HepG2 (cell line): ENCODE measurements at regions not wholly inside any gene's neighbourhood (a gene's known extent, or its start where the extent isn't known, plus 50 kb on each side); places are given as distances from the start of the nearest gene placed in this dataset.

Experiments
- ATAC-seq: fragments of 200-7000 bp; cut with Tn5 transposase; 3 replicates; pipeline ENCODE4 v1.9.1; 2020; ENCODE audit warnings: mild to moderate bottlenecking, moderate library complexity
- BruUV-seq: library from RNA; stranded (reverse); fragments of 400-500 nt; replicated peaks from 2 replicates; lab custom pipeline; 2021; lab: Mats Ljungman, UMichigan
- CTCF ChIA-PET: fragments of 300-600 bp; formaldehyde crosslinking; extraction: SDS; loops from one replicate; lab custom pipeline; 2021; ENCODE audit warnings: low total read pairs, inconsistent platforms, low intra/inter-chr PET ratio; lab: Yijun Ruan, JAX
- POLR2A ChIA-PET: fragments of 350-600 bp; sonication (Branson Sonifier 250); formaldehyde crosslinking; loops from one replicate; lab custom pipeline; 2020; ENCODE audit warnings: antibody characterized with exemption, inconsistent platforms; lab: Yijun Ruan, JAX
- DNase-seq: peaks from one replicate; pipeline ENCODE4 v3.0.0-alpha.2; 2015; ENCODE audit warnings: low spot score
- FAIRE-seq: peaks from 3 replicates; lab custom pipeline; 2011; peaks lifted over from hg19 to GRCh38; lab: Jason Lieb, UNC
- H2AFZ ChIP-seq: one replicate; pipeline ENCODE4 v1.6.1; 2011; ENCODE audit warnings: low read length, inconsistent platforms
- H3K27ac ChIP-seq: fragments of 300-600 bp; 3 replicates; pipeline ENCODE4 v1.8.0; 2011; ENCODE audit warnings: mixed run types, mild to moderate bottlenecking, mixed read lengths, low read length, inconsistent platforms; ENCODE audit not compliant: insufficient read depth; ENCODE audit errors: extremely low read length
- H3K27me3 ChIP-seq, 2 experiments: fragments of 200-600 bp in 1 of 2; 2 replicates in 1 of 2; 3 replicates in 1 of 2; pipeline versions ENCODE4 v1.6.0 to v1.8.0; 2011; ENCODE audit warnings: low read length in 2 of 2, mild to moderate bottlenecking in 2 of 2, moderate library complexity in 2 of 2, inconsistent platforms in 1 of 2; ENCODE audit not compliant: insufficient read depth in 2 of 2, control insufficient read depth in 1 of 2
- H3K36me3 ChIP-seq, 2 experiments: fragments of 200-600 bp in 1 of 2; replicated peaks in 1 of 2; 2 replicates in 1 of 2; 3 replicates in 1 of 2; pipeline versions ENCODE4 v1.5.1 to v1.8.0; 2011; ENCODE audit warnings: low read length in 2 of 2, inconsistent platforms in 1 of 2; ENCODE audit not compliant: insufficient read depth in 2 of 2, control insufficient read depth in 1 of 2
- H3K4me1 ChIP-seq: 2 replicates; pipeline ENCODE4 v1.5.1; 2012; ENCODE audit warnings: low read length, inconsistent platforms; ENCODE audit not compliant: insufficient read depth
- H3K4me2 ChIP-seq: 2 replicates; pipeline ENCODE4 v1.6.0; 2011; ENCODE audit warnings: low read depth, low read length, inconsistent platforms
- H3K4me3 ChIP-seq, 3 experiments: fragments of 200-600 bp in 1 of 3; sonication (generic), shearing (Covaris generic) in 1 of 3; replicated peaks in 1 of 3; 2 replicates each; pipeline ENCODE4 v1.5.1; 2011 to 2016; ENCODE audit warnings: low read length in 3 of 3, inconsistent platforms in 2 of 3, low read depth in 2 of 3, mild to moderate bottlenecking in 2 of 3, control low read depth in 1 of 3, mixed read lengths in 1 of 3; ENCODE audit not compliant: insufficient read depth in 1 of 3
- H3K79me2 ChIP-seq: one replicate; pipeline ENCODE4 v1.6.1; 2011; ENCODE audit warnings: low read length, inconsistent platforms; ENCODE audit not compliant: insufficient read depth
- H3K9ac ChIP-seq: 2 replicates; pipeline ENCODE4 v1.6.0; 2011; ENCODE audit warnings: mild to moderate bottlenecking, low read depth, low read length, inconsistent platforms; ENCODE audit not compliant: insufficient read depth
- H3K9me3 ChIP-seq: 2 replicates; pipeline ENCODE4 v1.5.1; 2012; ENCODE audit warnings: mild to moderate bottlenecking, low read length
- H4K20me1 ChIP-seq: 2 replicates; pipeline ENCODE4 v1.6.0; 2011; ENCODE audit warnings: inconsistent platforms, mild to moderate bottlenecking, low read length, moderate library complexity; ENCODE audit not compliant: insufficient read depth
- ADNP ChIP-seq: sonication (generic); formaldehyde crosslinking; IDR thresholded peaks from 2 replicates; pipeline ENCODE4 v1.4.0; 2020; ENCODE audit warnings: missing genetic modification reagents
- BRD4 ChIP-seq: sonication (generic); formaldehyde crosslinking; IDR thresholded peaks from 2 replicates; pipeline ENCODE4 v1.4.0; 2020; ENCODE audit warnings: missing genetic modification reagents
- ETV6 ChIP-seq: sonication (generic); formaldehyde crosslinking; conservative IDR thresholded peaks from 2 replicates; pipeline ENCODE4 v1.4.0; 2020; ENCODE audit warnings: missing genetic modification reagents
- HHEX ChIP-seq: IDR thresholded peaks from 2 replicates; pipeline ENCODE4 v1.6.1; 2016; ENCODE audit warnings: control low read depth
- KDM2A ChIP-seq: sonication (generic); formaldehyde crosslinking; IDR thresholded peaks from 2 replicates; pipeline ENCODE4 v1.4.0; 2020; ENCODE audit warnings: low read depth, missing genetic modification reagents, borderline replicate concordance
- KDM4B ChIP-seq: sonication (generic); formaldehyde crosslinking; IDR thresholded peaks from 2 replicates; pipeline ENCODE4 v1.4.0; 2020; ENCODE audit warnings: missing genetic modification reagents
- POGZ ChIP-seq: sonication (generic); formaldehyde crosslinking; IDR thresholded peaks from 2 replicates; pipeline ENCODE4 v1.4.0; 2020; ENCODE audit warnings: mild to moderate bottlenecking, missing genetic modification reagents
- POLR2G ChIP-seq: fragments of 200-400 bp; formaldehyde crosslinking; IDR thresholded peaks from 2 replicates; pipeline ENCODE4 v1.6.1; 2018; ENCODE audit warnings: mild to moderate bottlenecking, low read depth, low read length, moderate library complexity
- RAD51 ChIP-seq: fragments of 450-650 bp; IDR thresholded peaks from 2 replicates; pipeline ENCODE4 v1.6.1; 2016; ENCODE audit warnings: borderline replicate concordance
- RARA ChIP-seq: IDR thresholded peaks from 2 replicates; pipeline ENCODE4 v1.6.1; 2016; ENCODE audit warnings: missing genetic modification reagents, missing compliant biosample characterization
- RBM22 ChIP-seq: fragments of 200-400 bp; formaldehyde crosslinking; optimal IDR thresholded peaks from 2 replicates; pipeline ENCODE3; 2017; ENCODE audit warnings: mild to moderate bottlenecking, low read length, moderate library complexity
- SOX5 ChIP-seq: IDR thresholded peaks from 2 replicates; pipeline ENCODE4 v1.6.1; 2016; ENCODE audit warnings: borderline replicate concordance
- ZBTB3 ChIP-seq: sonication (generic); formaldehyde crosslinking; IDR thresholded peaks from 2 replicates; pipeline ENCODE4 v1.4.0; 2020; ENCODE audit warnings: low read depth, mild to moderate bottlenecking, moderate library complexity, missing genetic modification reagents, borderline replicate concordance
- ZC3H13 ChIP-seq: sonication (generic); formaldehyde crosslinking; IDR thresholded peaks from 2 replicates; pipeline ENCODE4 v1.8.1; 2023; ENCODE audit warnings: mild to moderate bottlenecking, missing genetic modification reagents, moderate library complexity
- ZNF160 ChIP-seq: sonication (generic); formaldehyde crosslinking; IDR thresholded peaks from 2 replicates; pipeline ENCODE4 v1.8.0; 2022; ENCODE audit warnings: mild to moderate bottlenecking, inconsistent platforms, missing genetic modification reagents
- ZNF343 ChIP-seq: sonication (generic); formaldehyde crosslinking; IDR thresholded peaks from 2 replicates; pipeline ENCODE4 v1.4.0; 2020; ENCODE audit warnings: mild to moderate bottlenecking, missing genetic modification reagents
- ZNF501 ChIP-seq: sonication (generic); formaldehyde crosslinking; IDR thresholded peaks from 2 replicates; pipeline ENCODE4 v1.5.1; 2020; ENCODE audit warnings: mild to moderate bottlenecking, moderate library complexity, missing genetic modification reagents
- ZSCAN21 ChIP-seq: sonication (generic); formaldehyde crosslinking; IDR thresholded peaks from 2 replicates; pipeline ENCODE4 v1.8.0; 2022; ENCODE audit warnings: mild to moderate bottlenecking, missing genetic modification reagents, moderate library complexity, borderline replicate concordance
- WGBS: methylation state at CpG from one replicate; pipeline ENCODE4 v1.1.6; 2017; ENCODE audit warnings: low lambda C conversion rate; 5-methylcytosine and 5-hydroxymethylcytosine counted together
- in situ Hi-C: cut with HindIII; loops from 2 replicates; pipeline ENCODE4 v1.10.0; 2017; ENCODE audit warnings: low pct_unique_long_range_greater_than_20kb; ENCODE audit not compliant: extremely low pct_ligation_motif_present
- intact Hi-C: fragments of 100-400 bp; cut with micrococcal nuclease; formaldehyde crosslinking; loops from one replicate; pipeline ENCODE4 v1.10.0; 2022; ENCODE audit not compliant: unreplicated experiment

GRCh38 chr12:89273525-89273924, 78.8 kb downstream of the DUSP6 start:
- in situ Hi-C loops: no loop called here
- no peak overlapping the region for H2AFZ ChIP-seq
- CTCF ChIA-PET: no interaction called here
- POLR2A ChIA-PET: no interaction called here
- no peaks in the 10 kb centered on the region for H3K79me2 ChIP-seq
- no peak overlapping the region for H3K4me2 ChIP-seq
- no peaks in the 10 kb centered on the region for H3K27me3 ChIP-seq
- DNase-seq (no peak), ATAC-seq (no peak), FAIRE-seq (no peak)
- H3K4me3 ChIP-seq: no peak overlapping the region
- BruUV-seq: no TSS peak
- H3K4me1 ChIP-seq: no peaks in the 10 kb centered on the region
- H3K36me3 ChIP-seq: no peaks in the 10 kb centered on the region
- H4K20me1 ChIP-seq: no peaks in the 10 kb centered on the region
- no peak overlapping the region for H3K27ac ChIP-seq
- TF ChIP-seq HHEX (CRISPR knock-in tag) (no peak), KDM4B (no peak), RAD51 (no peak), ZNF160 (CRISPR knock-in tag) (no peak), RARA (CRISPR knock-in tag) (no peak), POLR2G (no peak), ZNF343 (CRISPR knock-in tag) (no peak), POGZ (no peak)
- 26% methylated on average over 2 of the region's 2 CpGs for WGBS
- intact Hi-C loops: no loop called here
- no peak overlapping the region for H3K9ac ChIP-seq
- no peaks in the 10 kb centered on the region for H3K9me3 ChIP-seq

- WGBS: 48% methylated on average over 4 of the region's 4 CpGs
- H3K79me2 ChIP-seq: no peaks in the 10 kb centered on the region
- no peaks in the 10 kb centered on the region for H3K36me3 ChIP-seq
- H3K27ac ChIP-seq: no peak overlapping the region
- no peak for TF ChIP-seq SOX5 (CRISPR knock-in tag)
- no peak for TF ChIP-seq BRD4 (CRISPR knock-in tag)
- TF ChIP-seq ADNP (CRISPR knock-in tag): no peak
- no peak for TF ChIP-seq ZSCAN21 (CRISPR knock-in tag)
- no peak for TF ChIP-seq ZNF501 (CRISPR knock-in tag)
- no peak for TF ChIP-seq KDM2A (CRISPR knock-in tag)
- TF ChIP-seq ETV6 (CRISPR knock-in tag): no peak
- no peak for TF ChIP-seq ZC3H13 (CRISPR knock-in tag)
- no peak for TF ChIP-seq ZBTB3
- no peak for TF ChIP-seq RBM22
- TF ChIP-seq, all 625 proteins: peak for 0
- Histone ChIP-seq H3K9me3 (no peaks in the 10 kb centered on the region), H3K4me2 (no peak overlapping the region), H3K27me3 (no peaks in the 10 kb centered on the region), H3K4me3 (no peak overlapping the region), H3K4me1 (no peaks in the 10 kb centered on the region), H3K9ac (no peak overlapping the region), H2AFZ (no peak overlapping the region), H4K20me1 (no peaks in the 10 kb centered on the region)
- FAIRE-seq (no peak), DNase-seq (no peak), ATAC-seq (no peak)
- intact Hi-C loops (no loop called here), in situ Hi-C loops (no loop called here)
- ChIA-PET CTCF (no interaction called here), POLR2A (no interaction called here)
- no TSS peak for BruUV-seq
Measured at GRCh38 chr12:89270548-89270947, 81.8 kb downstream of the DUSP6 start.
